ENCODE measurements at regions not wholly inside any gene's neighbourhood (a gene's known extent, or its start where the extent isn't known, plus 50 kb on each side); places are given as distances from the start of the nearest gene placed in this dataset.

DNA sequence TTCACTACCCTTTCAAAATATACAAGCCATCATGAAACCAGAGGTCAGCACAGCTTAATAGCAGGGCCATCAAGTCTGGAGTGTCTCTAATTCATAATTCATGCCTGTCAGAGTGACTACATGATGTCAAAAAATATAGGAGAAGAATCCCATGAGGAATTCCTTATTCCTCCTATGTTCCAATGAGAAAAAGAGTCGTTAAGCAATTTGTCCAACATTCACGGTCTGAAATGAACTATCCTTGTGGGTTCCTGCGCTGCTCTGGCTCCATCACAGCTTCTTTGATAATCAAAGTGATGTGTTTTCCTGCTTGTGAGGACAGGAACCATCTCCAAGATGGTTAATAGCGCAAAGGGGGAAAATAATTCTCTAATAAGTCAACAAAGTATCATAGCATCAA, 560.4 kb upstream of the KLHL29 start:
- Histone ChIP-seq H2AFZ (ENCODE audit: low read depth, low read length, poor library complexity, severe bottlenecking) (no peak overlapping the region), H3K9me2 (ENCODE audit: insufficient read depth) (no peaks in the 10 kb centered on the region), H3K4me3 (replicated peaks in 1 of 2; ENCODE audit: low read depth in 1 of 2, low read length in 2 of 2) (no peak overlapping the region), H3K79me2 (ENCODE audit: insufficient read depth, low read length) (no peaks in the 10 kb centered on the region), H3K9me3 (ENCODE audit: control insufficient read depth in 1 of 2, insufficient read depth in 1 of 2, low read depth in 1 of 2, low read length in 2 of 2) (no peaks in the 10 kb centered on the region; a peak in 1 of 4 replicates), H4K20me1 (ENCODE audit: insufficient read depth) (no peaks in the 10 kb centered on the region), H3K4me1 (ENCODE audit: control insufficient read depth in 1 of 2, insufficient read depth in 2 of 2, low read length in 2 of 2) (no peaks in the 10 kb centered on the region), H3K27me3 (ENCODE audit: insufficient read depth, low read length) (no peaks in the 10 kb centered on the region), H3K27ac (ENCODE audit: low read depth, low read length) (no peak overlapping the region), H3K4me2 (ENCODE audit: low read length) (no peak overlapping the region), H3K9ac (ENCODE audit: low read length) (no peak overlapping the region), H3K36me3 (ENCODE audit: control insufficient read depth in 1 of 2, insufficient read depth in 2 of 2, low read length in 2 of 2) (no peaks in the 10 kb centered on the region)
- intact Hi-C loops (cut with micrococcal nuclease): no loop called here
- RAD21 ChIA-PET (ENCODE audit: low non-redundant PET in 1 of 2, low total read pairs in 2 of 2, uncharacterized antibody in 2 of 2, unreplicated experiment in 2 of 2): no interaction called here
- POLR2A ChIA-PET: no interaction called here
- DNase-seq (ENCODE audit: low read depth, low spot score) (no peak), ATAC-seq (no peak)
- no TSS peak for BruUV-seq (replicated peaks)
- CTCF ChIA-PET: no interaction called here
- TF ChIP-seq EGR1 (IDR thresholded peaks at IDR 0.05; ENCODE audit: low read depth): no peak
- no peak for TF ChIP-seq ELF1 (IDR thresholded peaks at IDR 0.05; ENCODE audit: borderline replicate concordance, low read depth)
- TF ChIP-seq POLR2AphosphoS5 (IDR thresholded peaks at IDR 0.05; ENCODE audit: low read depth, low read length): no peak
- no peak for TF ChIP-seq SRF (IDR thresholded peaks at IDR 0.05; ENCODE audit: low read depth)
- TF ChIP-seq, protein P1, sequence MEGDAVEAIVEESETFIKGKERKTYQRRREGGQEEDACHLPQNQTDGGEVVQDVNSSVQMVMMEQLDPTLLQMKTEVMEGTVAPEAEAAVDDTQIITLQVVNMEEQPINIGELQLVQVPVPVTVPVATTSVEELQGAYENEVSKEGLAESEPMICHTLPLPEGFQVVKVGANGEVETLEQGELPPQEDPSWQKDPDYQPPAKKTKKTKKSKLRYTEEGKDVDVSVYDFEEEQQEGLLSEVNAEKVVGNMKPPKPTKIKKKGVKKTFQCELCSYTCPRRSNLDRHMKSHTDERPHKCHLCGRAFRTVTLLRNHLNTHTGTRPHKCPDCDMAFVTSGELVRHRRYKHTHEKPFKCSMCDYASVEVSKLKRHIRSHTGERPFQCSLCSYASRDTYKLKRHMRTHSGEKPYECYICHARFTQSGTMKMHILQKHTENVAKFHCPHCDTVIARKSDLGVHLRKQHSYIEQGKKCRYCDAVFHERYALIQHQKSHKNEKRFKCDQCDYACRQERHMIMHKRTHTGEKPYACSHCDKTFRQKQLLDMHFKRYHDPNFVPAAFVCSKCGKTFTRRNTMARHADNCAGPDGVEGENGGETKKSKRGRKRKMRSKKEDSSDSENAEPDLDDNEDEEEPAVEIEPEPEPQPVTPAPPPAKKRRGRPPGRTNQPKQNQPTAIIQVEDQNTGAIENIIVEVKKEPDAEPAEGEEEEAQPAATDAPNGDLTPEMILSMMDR (IDR thresholded peaks at IDR 0.05 in 2 of 3, conservative IDR thresholded peaks at IDR 0.05 in 1 of 3; ENCODE audit: borderline replicate concordance in 1 of 3, insufficient read depth in 1 of 3, low read depth in 2 of 3, low read length in 2 of 3): no peak
- TF ChIP-seq CBX3 (IDR thresholded peaks at IDR 0.05; ENCODE audit: low read depth): no peak

DNA sequence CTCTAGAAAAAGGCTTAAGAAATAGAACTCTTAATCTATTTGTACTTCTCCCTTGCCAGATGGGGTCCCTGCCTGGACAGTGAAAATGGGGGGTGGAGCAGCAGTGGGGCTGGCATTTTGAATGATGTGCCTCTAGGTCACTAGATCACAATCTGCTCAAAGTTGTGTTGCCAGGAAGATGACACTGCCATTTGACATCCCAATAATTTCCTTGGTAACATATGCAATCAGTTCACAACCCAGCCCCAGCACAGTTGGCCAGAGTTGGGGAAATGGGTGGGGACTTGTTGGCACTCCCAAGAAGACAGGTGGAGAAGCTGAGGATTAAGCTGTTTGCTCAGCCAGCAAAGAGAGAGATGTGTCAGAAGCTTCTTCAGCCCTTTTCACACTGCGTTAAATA, 558.3 kb upstream of the KLHL29 start:
- Histone ChIP-seq H3K27ac (ENCODE audit: low read depth, low read length) (no peak overlapping the region), H3K79me2 (ENCODE audit: insufficient read depth, low read length) (no peaks in the 10 kb centered on the region), H3K36me3 (ENCODE audit: control insufficient read depth in 1 of 2, insufficient read depth in 2 of 2, low read length in 2 of 2) (no peaks in the 10 kb centered on the region), H3K9me2 (ENCODE audit: insufficient read depth) (no peaks in the 10 kb centered on the region), H3K9ac (ENCODE audit: low read length) (no peak overlapping the region), H3K4me1 (ENCODE audit: control insufficient read depth in 1 of 2, insufficient read depth in 2 of 2, low read length in 2 of 2) (no peaks in the 10 kb centered on the region), H3K4me3 (replicated peaks in 1 of 2; ENCODE audit: low read depth in 1 of 2, low read length in 2 of 2) (no peak overlapping the region), H3K27me3 (ENCODE audit: insufficient read depth, low read length) (no peaks in the 10 kb centered on the region), H3K4me2 (ENCODE audit: low read length) (no peak overlapping the region), H3K9me3 (ENCODE audit: control insufficient read depth in 1 of 2, insufficient read depth in 1 of 2, low read depth in 1 of 2, low read length in 2 of 2) (no peaks in the 10 kb centered on the region; a peak in 1 of 4 replicates), H2AFZ (ENCODE audit: low read depth, low read length, poor library complexity, severe bottlenecking) (no peak overlapping the region), H4K20me1 (ENCODE audit: insufficient read depth) (no peaks in the 10 kb centered on the region)
- DNase-seq (ENCODE audit: low read depth, low spot score) (no peak), ATAC-seq (no peak)
- ChIA-PET RAD21 (ENCODE audit: low non-redundant PET in 1 of 2, low total read pairs in 2 of 2, uncharacterized antibody in 2 of 2, unreplicated experiment in 2 of 2) (no interaction called here), CTCF (no interaction called here), POLR2A (no interaction called here)
- intact Hi-C loops (cut with micrococcal nuclease): no loop called here
- TF ChIP-seq POLR2A (IDR thresholded peaks at IDR 0.05; ENCODE audit: borderline replicate concordance, extremely low read depth, insufficient read depth, insufficient read length) (no peak), EZH2 (IDR thresholded peaks at IDR 0.05) (no peak), RAD21 (IDR thresholded peaks at IDR 0.05; ENCODE audit: low read depth) (no peak)
- BruUV-seq (replicated peaks): no TSS peak
